CD1c-positive myeloid dendritic cell (primary cell): ENCODE measurements at regions not wholly inside any gene's neighbourhood (a gene's known extent, or its start where the extent isn't known, plus 50 kb on each side); places are given as distances from the start of the nearest gene placed in this dataset.
A peak's percentile ranks its signal among the peaks of the same experiment; 100 is the strongest.
"Not testable (repeated sequence)": the region's sequence is repeated elsewhere in the genome, so short reads cannot be mapped to it uniquely, and the experiment has no call there.

Experiments
- DNase-seq: peaks from one replicate; pipeline ENCODE4 v3.0.0-alpha.2; 2016; ENCODE audit errors: extremely low spot score

- no peak for DNase-seq
Observed at GRCh38 chr6:85864453-85865401, 222.0 kb upstream of the SYNCRIP start.

DNA sequence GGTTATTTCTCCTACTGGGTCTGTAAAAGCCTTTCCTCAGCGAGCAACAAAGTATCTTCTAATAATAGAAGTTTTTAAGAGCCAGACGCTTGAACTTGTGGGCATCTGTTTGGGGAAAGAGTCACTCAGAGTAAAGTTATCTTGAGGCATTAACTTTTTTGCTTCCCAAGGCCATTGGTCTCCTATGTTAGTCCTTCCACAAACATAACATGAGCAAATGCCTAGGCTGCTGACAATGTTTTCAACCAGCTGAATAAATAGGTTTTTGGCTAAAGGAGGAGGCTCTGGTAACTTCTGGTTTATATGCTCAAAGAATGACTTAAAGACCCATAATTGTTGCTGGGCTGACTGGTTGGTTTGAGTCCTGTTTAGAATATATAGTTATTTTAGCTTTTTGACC, 213.5 kb upstream of the SYNCRIP start:
- no peak for DNase-seq

DNA sequence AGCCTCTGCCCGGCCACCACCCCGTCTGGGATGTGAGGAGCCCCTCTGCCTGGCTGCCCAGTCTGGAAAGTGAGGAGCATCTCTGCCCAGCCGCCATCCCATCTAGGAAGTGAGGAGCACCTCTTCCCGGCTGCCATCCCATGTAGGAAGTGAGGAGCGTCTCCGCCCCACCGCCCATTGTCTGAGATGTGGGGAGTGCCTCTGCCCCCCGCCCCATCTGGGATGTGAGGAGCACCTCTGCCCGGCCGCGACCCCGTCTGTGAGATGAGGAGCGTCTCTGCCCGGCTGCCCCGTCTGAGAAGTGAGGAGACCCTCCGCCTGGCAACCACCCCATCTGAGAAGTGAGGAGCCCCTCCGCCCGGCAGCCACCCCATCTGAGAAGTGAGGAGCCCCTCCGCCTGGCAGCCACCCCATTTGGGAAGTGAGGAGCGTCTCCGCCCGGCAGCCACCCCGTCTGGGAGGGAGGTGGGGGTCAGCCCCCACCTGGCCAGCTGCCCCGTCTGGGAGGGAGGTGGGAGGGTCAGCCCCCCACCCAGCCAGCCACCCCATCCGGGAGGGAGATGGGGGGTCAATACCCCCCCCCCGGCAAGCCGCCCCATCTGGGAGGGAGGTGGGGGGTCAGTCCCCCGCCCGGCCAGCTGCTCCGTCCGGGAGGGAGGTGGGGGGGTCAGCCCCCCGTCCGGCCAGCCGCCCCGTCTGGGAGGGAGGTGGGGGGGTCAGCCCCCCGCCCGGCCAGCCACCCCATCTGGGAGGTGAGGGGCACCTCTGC, 195.8 kb upstream of the SYNCRIP start:
- not testable (repeated sequence) for DNase-seq

GRCh38 chr6:85828973-85829372, 186.3 kb upstream of the SYNCRIP start:
- DNase-seq, result no peak

- DNase-seq, result no peak
Observed at GRCh38 chr6:85826997-85827396, 184.3 kb upstream of the SYNCRIP start.

DNA sequence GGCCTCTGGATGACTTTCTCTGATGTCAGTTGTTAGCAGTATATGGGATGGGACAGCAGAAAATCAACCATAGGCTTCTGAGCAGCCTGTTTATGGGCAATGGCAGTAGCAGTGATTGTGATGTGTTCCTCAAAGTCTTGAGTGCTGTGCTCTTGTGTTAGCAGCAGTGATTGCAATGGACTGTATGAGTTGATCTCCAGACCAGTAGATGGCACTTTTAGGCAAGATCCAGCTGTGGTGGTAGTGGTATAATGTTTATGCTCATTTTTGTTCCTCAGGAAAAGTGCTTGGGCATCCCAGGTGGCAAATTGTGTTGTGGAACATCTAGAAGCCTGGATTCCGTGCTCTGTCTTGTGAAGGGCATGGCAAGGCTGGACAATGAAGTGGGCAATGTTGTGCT, 181.6 kb upstream of the SYNCRIP start:
- DNase-seq, result no peak

GRCh38 chr6:85810558-85810957, 167.9 kb upstream of the SYNCRIP start:
- no peak for DNase-seq

GRCh38 chr6:85803721-85804120, 161.0 kb upstream of the SYNCRIP start:
- DNase-seq, result no peak

GRCh38 chr6:85802162-85802561, 159.5 kb upstream of the SYNCRIP start:
- no peak for DNase-seq

GRCh38 chr6:85798931-85799652, 156.4 kb upstream of the SYNCRIP start:
- DNase-seq, result no peak

GRCh38 chr6:85797993-85798392, 155.3 kb upstream of the SYNCRIP start:
- DNase-seq, result no peak

- DNase-seq, result no peak
Observed at GRCh38 chr6:85795945-85796344, 153.3 kb upstream of the SYNCRIP start.

GRCh38 chr6:85792254-85792653, 149.6 kb upstream of the SYNCRIP start:
- peak; percentile 1 for DNase-seq

- DNase-seq, result no peak
Observed at GRCh38 chr6:85775883-85776282, 133.2 kb upstream of the SYNCRIP start.

- no peak for DNase-seq
Observed at GRCh38 chr6:85772641-85773040, 130.0 kb upstream of the SYNCRIP start.

DNA sequence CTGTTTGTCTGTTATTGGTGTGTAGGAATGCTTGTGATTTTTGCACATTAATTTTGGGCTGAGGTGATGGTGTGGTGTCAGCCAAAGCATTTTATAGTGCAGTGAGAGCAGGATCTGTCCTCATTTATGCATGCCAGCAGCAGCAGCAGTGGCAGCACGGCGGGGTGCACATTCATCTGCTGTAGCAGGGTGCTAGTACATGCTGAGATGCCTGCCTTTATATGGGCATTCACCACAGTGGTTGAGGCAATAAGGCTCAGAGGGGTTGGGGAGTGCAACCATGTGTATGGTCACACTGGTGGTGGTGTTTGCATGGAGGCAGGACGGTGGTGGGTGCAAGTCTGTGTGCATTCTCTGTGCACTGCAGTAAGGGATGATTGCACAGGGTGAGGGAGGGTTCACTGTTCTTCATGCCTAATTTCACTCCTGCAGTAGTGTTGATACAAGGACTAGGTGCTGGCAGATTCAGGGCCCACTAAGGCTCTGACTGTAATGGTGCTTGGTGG, 129.3 kb upstream of the SYNCRIP start:
- no peak for DNase-seq

DNA sequence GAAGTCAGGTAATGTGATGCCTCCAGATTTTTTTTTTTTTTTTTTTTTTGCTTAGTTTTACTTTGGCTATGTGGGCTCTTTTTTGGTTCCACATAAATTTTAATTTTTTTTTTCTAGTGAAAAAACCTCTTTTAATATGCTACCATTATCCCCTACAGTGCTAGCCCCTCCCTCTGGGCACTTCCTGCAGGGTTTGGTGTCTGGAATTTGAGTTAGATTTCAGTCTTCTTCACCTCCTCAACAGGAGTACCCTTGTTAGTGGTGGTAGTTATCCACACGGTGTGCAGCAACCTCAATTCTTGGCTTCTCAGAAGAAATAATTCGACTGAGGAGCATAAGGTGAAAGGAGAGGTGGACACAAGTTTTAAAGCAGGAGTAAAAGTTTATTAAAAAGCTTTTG, 128.8 kb upstream of the SYNCRIP start:
- DNase-seq, result no peak

GRCh38 chr6:85764844-85765243, 122.2 kb upstream of the SYNCRIP start:
- DNase-seq, result no peak

- DNase-seq, result no peak
Observed at GRCh38 chr6:85756982-85757381, 114.3 kb upstream of the SYNCRIP start.

- DNase-seq, result no peak
Observed at GRCh38 chr6:85754894-85755293, 112.2 kb upstream of the SYNCRIP start.

- DNase-seq, result no peak
Observed at GRCh38 chr6:85752602-85753001, 109.9 kb upstream of the SYNCRIP start.
